C4-2B (cell line): ENCODE measurements at regions not wholly inside any gene's neighbourhood (a gene's known extent, or its start where the extent isn't known, plus 50 kb on each side); places are given as distances from the start of the nearest gene placed in this dataset.

Experiments
- ZFX ChIP-seq: fragments of 450-650 bp; IDR thresholded peaks from 2 replicates; pipeline ENCODE4 v1.6.1; 2017
- TF ChIP-seq, protein P1 (sequence below): fragments of 450-650 bp; conservative IDR thresholded peaks from 2 replicates; pipeline ENCODE4 v1.5.1; 2017; ENCODE audit warnings: mild to moderate bottlenecking

DNA sequence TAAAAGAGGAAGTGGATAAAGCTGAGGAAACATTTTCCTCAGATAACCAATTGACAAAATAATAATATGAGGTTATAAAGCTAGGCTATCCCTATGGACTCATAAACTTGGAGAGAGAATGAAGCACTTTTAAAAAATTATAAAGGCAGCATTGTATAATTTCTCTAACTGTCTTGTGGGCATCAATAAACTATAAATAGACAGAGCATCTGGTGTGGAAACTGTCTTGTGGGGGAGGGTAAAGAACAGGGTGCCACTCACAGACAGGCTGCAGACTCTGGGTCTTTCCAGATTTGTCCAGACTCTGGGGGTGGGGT, 333.5 kb downstream of the BUD13 start:
- TF ChIP-seq, protein P1, sequence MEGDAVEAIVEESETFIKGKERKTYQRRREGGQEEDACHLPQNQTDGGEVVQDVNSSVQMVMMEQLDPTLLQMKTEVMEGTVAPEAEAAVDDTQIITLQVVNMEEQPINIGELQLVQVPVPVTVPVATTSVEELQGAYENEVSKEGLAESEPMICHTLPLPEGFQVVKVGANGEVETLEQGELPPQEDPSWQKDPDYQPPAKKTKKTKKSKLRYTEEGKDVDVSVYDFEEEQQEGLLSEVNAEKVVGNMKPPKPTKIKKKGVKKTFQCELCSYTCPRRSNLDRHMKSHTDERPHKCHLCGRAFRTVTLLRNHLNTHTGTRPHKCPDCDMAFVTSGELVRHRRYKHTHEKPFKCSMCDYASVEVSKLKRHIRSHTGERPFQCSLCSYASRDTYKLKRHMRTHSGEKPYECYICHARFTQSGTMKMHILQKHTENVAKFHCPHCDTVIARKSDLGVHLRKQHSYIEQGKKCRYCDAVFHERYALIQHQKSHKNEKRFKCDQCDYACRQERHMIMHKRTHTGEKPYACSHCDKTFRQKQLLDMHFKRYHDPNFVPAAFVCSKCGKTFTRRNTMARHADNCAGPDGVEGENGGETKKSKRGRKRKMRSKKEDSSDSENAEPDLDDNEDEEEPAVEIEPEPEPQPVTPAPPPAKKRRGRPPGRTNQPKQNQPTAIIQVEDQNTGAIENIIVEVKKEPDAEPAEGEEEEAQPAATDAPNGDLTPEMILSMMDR, result no peak
- TF ChIP-seq ZFX, result no peak
